Astrocyte of the spinal cord (primary cell): ENCODE measurements at regions not wholly inside any gene's neighbourhood (a gene's known extent, or its start where the extent isn't known, plus 50 kb on each side); places are given as distances from the start of the nearest gene placed in this dataset.

Source experiments
- DNase-seq: peaks from one replicate; pipeline ENCODE4 v3.0.0; 2011; ENCODE audit warnings: low read depth, low spot score
- H3K4me3 ChIP-seq: 2 replicates; pipeline ENCODE4 v1.5.1; 2011; ENCODE audit warnings: low read depth, mild to moderate bottlenecking, low read length, moderate library complexity
- CTCF ChIP-seq: IDR thresholded peaks from 2 replicates; pipeline ENCODE4 v1.5.1; 2012; ENCODE audit warnings: low read depth, mild to moderate bottlenecking, low read length, inconsistent platforms
- in situ Hi-C: cut with HindIII; loops from 2 replicates; pipeline ENCODE4 v1.10.0; 2017; ENCODE audit warnings: low sequenced_read_pairs

DNA sequence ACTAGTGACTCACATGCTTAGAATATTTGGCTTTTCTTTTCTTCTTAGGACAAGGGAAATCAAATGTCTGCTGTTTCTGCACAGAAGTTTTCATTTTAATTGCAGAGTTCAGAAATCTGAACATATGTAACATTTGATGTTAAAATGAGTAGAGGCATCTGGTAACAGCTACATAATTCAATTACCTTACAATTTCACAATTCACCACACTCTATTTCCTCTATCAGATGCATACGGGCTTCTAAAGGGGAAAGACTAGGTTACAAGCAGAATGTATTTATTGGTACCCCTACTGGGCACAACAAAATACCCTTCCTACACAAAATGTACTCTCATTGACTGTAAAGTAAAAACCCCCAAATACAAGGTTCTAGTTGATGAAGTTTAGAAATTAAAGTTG is 176.0 kb downstream of the SOX2 start:
- in situ Hi-C loops = no loop called here
- H3K4me3 ChIP-seq = no peak overlapping the region
- no peak for DNase-seq
- no peak for TF ChIP-seq CTCF

DNA sequence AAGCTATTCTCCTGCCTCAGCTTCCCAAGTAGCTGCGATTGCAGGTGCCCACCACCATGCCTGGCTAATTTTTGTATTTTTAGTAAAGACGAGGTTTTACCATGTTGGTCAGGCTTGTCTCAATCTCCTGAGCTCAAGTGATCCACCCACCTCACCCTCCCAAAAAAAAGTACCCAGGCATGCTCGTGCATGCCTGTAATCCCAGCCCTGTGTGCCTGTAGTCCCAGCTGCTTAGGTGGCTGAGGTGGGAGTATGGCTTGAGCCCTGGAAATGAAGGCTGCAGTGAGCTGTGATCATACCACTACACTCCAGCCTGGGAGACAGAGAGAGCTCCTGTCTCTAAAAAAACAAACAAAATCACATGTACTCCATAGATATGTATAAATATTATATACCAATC is 176.5 kb downstream of the SOX2 start:
- DNase-seq = no peak
- no peak overlapping the region for H3K4me3 ChIP-seq
- TF ChIP-seq CTCF = no peak
- in situ Hi-C loops = no loop called here

DNA sequence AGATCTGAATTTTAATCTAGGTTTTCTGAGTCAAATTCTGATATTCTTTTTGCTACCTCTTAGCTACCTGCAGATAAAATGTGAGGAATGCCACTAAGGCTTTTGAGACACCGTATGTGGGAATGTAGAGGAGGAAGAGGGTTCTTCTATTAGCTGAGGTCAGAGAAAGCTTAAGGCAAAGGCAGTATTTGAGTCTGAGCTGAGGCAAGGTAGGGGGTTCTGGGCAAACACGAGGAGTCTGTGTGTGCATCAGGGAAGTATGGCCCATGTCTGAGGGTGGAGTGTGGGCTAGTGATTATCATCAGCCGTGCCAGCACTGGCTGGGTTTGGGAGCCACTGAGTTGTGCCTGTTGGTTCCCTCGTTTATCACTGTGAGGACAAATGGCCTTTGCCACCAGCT is 181.1 kb downstream of the SOX2 start:
- in situ Hi-C loops = no loop called here
- no peak for DNase-seq
- no peak for TF ChIP-seq CTCF
- no peak overlapping the region for H3K4me3 ChIP-seq

- no peak for TF ChIP-seq CTCF
Observed at GRCh38 chr3:181896605-181897004, 184.9 kb downstream of the SOX2 start.

GRCh38 chr3:181899702-181900101 is 188.0 kb downstream of the SOX2 start:
- peak; percentile 77 for DNase-seq
- in situ Hi-C loops = no loop called here
- H3K4me3 ChIP-seq = no peak overlapping the region
- TF ChIP-seq CTCF = no peak

More at GRCh38 chr3:181896605-181897004, 184.9 kb downstream of the SOX2 start:
- in situ Hi-C loops = no loop called here
- H3K4me3 ChIP-seq = no peak overlapping the region
- no peak for DNase-seq

DNA sequence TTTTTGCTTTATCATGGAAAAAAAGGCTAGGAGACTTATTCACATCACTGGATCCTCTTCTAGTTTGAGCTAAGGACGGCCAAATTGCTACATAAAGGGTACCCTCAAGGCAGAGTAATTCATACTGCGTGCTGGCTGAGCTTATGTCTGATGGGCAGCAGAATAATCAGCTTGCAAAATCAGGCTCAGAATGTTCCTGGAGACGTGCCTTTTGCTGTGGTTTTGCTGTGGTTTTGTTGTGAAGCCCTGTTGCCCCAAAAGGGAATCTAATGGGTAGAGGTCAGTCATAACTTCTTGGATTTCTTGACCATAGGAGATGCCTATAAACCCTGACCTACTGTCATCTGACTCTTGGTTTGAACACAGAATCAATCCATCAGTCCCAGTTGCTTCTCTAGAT is 189.9 kb downstream of the SOX2 start:
- TF ChIP-seq CTCF = no peak
- in situ Hi-C loops = no loop called here
- H3K4me3 ChIP-seq = no peak overlapping the region
- DNase-seq = peak; percentile 29

DNA sequence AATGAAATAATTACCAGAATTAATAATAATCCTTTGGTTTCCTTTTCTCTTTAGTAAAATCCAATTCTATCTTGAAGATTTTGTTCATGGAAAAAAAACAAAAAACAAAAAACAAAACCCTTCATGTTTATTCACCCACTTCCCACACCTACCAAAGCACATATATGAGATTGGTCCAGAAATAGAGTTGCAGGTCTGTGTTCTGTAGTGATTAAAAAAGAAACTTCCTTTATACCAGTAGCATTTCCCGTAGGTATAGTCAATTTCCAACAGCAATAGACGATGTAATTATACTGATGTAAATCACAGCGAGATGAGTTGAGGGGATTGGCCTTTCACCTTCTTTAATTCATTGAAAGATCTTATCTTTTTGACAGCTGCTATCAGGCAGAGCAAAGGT is 194.6 kb downstream of the SOX2 start:
- in situ Hi-C loops = no loop called here

More for the DNA sequence above, 194.6 kb downstream of the SOX2 start:
- DNase-seq = no peak
- no peak overlapping the region for H3K4me3 ChIP-seq
- TF ChIP-seq CTCF = no peak
